ENCODE measurements at regions not wholly inside any gene's neighbourhood (a gene's known extent, or its start where the extent isn't known, plus 50 kb on each side); places are given as distances from the start of the nearest gene placed in this dataset.

DNA sequence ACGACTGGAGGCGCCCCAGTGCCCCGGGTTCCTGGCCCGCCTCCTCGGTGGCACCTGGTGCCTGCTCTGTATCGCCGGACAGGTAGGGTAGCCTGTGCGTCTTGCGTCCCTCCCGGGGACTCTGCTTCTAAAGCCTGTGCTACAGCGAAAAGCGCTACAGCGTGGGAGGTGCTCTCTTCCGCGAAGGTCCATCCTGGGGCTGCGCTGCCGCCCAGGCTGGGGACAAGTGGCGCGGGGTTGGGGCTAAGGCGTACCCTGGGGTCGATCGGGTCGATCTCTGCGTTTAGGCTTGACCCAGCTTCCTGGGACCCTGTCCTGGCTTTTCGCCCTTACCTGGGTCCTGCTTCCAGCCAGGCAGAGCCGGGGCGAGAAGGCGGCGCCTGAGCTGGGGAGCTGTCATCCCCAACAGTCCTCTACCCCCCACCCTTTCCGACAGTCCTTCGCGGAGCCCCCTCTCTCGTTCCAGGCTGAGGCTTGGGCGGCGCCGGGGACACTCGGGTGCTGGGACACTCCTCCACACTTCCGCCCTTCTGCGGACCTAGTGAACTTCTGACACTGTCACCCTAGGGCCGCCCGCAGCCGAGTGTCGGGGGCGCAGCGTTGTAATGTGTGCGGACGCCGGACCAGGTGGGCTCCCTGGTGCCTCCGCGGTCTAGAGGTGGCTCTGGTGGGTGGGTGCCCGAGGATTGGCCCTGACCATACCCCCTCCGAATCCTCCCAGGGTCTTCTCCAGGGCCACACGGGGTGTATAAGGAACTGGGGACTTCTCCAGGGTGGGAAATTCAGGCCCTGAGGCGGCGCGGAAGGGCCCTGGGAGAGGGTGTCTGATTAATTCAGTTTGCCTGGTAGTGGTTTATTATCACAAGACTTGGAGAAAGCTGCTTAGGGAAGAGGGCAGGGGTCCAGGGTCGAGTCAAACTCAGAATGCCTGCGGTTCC is 328.2 kb downstream of the SH3GL2 start:
- Histone ChIP-seq H3K9me3 (no peaks in the 10 kb centered on the region), H3K27me3 (peaks cover 0 to 48% of the 10 kb centered on the region in 2 donors), H3K27ac (no peak overlapping the region), H3K4me3 (peak overlapping the region; percentile 22 to 39 (median 35)), H3K36me3 (no peaks in the 10 kb centered on the region), H3K4me1 (no peaks in the 10 kb centered on the region)
- no peak for TF ChIP-seq POLR2A (IDR thresholded peaks at IDR 0.05)
- no peak for TF ChIP-seq POLR2AphosphoS5 (IDR thresholded peaks at IDR 0.05)
- TF ChIP-seq, protein P1, sequence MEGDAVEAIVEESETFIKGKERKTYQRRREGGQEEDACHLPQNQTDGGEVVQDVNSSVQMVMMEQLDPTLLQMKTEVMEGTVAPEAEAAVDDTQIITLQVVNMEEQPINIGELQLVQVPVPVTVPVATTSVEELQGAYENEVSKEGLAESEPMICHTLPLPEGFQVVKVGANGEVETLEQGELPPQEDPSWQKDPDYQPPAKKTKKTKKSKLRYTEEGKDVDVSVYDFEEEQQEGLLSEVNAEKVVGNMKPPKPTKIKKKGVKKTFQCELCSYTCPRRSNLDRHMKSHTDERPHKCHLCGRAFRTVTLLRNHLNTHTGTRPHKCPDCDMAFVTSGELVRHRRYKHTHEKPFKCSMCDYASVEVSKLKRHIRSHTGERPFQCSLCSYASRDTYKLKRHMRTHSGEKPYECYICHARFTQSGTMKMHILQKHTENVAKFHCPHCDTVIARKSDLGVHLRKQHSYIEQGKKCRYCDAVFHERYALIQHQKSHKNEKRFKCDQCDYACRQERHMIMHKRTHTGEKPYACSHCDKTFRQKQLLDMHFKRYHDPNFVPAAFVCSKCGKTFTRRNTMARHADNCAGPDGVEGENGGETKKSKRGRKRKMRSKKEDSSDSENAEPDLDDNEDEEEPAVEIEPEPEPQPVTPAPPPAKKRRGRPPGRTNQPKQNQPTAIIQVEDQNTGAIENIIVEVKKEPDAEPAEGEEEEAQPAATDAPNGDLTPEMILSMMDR (IDR thresholded peaks at IDR 0.05) = no peak
- DNase-seq (ENCODE audit: low spot score in 2 of 2) = no peak
- intact Hi-C loops (cut with DNase I; ENCODE audit: low total_unique reads) = no loop called here

DNA sequence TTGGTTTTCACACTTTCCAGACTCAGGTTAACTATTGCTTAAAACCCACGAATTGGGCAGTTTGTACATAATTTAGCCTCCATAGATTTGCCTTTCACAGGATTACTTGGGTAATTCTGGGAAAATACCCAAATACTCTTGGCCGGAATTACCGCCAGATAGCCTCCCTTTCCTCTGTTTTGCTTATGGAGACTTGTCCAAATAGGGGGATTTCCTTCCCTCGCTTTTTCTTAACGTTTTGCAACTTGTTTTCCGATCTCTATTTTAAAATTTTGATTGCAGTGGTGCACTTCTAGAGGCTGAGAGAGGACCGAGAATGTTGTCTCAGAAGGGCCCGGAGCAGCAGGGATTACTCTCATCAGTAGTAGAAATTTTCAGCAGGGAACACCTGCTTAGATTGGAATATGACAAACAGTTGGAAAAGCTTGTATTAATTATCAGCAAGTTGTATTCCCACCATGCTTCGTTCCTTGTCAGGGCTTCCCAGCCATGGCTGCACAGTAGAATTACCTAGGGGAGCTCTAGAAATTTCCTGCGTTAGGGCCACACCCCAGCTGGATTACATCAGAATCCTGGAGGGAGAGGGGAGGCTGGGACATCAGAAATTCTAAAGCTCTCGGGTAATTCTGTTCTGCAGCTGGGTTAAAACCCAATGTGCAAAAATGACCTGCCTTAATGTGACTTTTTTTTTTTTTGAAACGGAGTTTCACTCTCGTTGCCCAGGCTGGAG is 329.1 kb downstream of the SH3GL2 start:
- intact Hi-C loops (cut with DNase I; ENCODE audit: low total_unique reads) = no loop called here
- Histone ChIP-seq H3K27ac (no peak overlapping the region), H3K4me1 (no peaks in the 10 kb centered on the region), H3K27me3 (peaks cover 0 to 48% of the 10 kb centered on the region in 2 donors), H3K36me3 (no peaks in the 10 kb centered on the region), H3K4me3 (no peak overlapping the region), H3K9me3 (no peaks in the 10 kb centered on the region)
- TF ChIP-seq, protein P1 (IDR thresholded peaks at IDR 0.05) = no peak
- TF ChIP-seq POLR2AphosphoS5 (IDR thresholded peaks at IDR 0.05) (no peak), POLR2A (IDR thresholded peaks at IDR 0.05) (no peak)
- no peak for DNase-seq (ENCODE audit: low spot score in 2 of 2)

DNA sequence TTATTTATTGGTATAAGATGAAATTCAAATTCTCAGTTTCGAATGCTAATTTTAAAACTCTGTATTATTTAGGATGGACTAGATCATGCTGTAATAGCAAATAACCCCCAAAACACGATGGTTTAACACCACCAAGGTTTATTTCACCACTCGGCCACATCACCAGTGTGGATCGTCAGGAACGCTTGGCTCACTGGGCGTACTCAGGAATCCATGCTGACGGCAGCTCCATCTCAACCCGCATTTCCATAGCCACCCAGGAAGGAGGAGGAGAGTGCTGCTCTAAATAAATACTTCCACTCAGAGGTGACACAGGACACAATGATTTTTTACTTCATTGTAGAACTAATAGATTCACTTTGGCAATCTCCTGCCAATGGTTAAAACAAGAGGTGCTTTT is 347.4 kb downstream of the SH3GL2 start:
- no peak for DNase-seq (ENCODE audit: low spot score in 2 of 2)
- intact Hi-C loops (cut with DNase I; ENCODE audit: low total_unique reads) = no loop called here
- H3K4me3 ChIP-seq = no peak overlapping the region
- H3K9me3 ChIP-seq = no peaks in the 10 kb centered on the region
- H3K27me3 ChIP-seq = no peaks in the 10 kb centered on the region
- H3K4me1 ChIP-seq = no peaks in the 10 kb centered on the region
- H3K36me3 ChIP-seq = no peaks in the 10 kb centered on the region
- no peak overlapping the region for H3K27ac ChIP-seq
- TF ChIP-seq POLR2A (IDR thresholded peaks at IDR 0.05) = no peak
- TF ChIP-seq, protein P1 (IDR thresholded peaks at IDR 0.05) = no peak
- no peak for TF ChIP-seq POLR2AphosphoS5 (IDR thresholded peaks at IDR 0.05)

DNA sequence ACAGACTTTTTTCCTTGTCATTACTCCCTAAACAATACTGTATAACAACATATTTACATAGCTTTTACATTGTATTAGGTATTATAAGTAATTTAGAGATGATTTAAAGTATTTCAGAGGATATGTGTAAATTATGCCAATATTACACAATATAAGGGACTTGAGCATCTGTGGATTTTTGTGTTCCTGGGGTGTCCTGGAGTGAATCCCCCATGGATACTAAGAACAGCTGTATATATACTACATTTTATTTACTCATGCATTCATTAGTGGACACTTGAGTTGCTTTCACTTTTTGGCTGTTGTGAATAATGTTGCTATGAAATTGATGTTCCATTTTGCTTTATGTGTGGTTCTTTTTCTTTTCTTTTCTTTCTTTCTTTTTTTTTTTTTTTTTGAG is 348.8 kb downstream of the SH3GL2 start:
- Histone ChIP-seq H3K4me3 (no peak overlapping the region), H3K27me3 (no peaks in the 10 kb centered on the region)
- intact Hi-C loops (cut with DNase I; ENCODE audit: low total_unique reads) = no loop called here

More for the DNA sequence above, 348.8 kb downstream of the SH3GL2 start:
- H3K36me3 ChIP-seq = no peaks in the 10 kb centered on the region
- TF ChIP-seq, protein P1 (IDR thresholded peaks at IDR 0.05) = no peak
- TF ChIP-seq POLR2A (IDR thresholded peaks at IDR 0.05) (no peak), POLR2AphosphoS5 (IDR thresholded peaks at IDR 0.05) (no peak)
- no peaks in the 10 kb centered on the region for H3K9me3 ChIP-seq
- H3K4me1 ChIP-seq = no peaks in the 10 kb centered on the region
- H3K27ac ChIP-seq = no peak overlapping the region
- DNase-seq (ENCODE audit: low spot score in 2 of 2) = no peak
